ENCODE measurements at regions not wholly inside any gene's neighbourhood (a gene's known extent, or its start where the extent isn't known, plus 50 kb on each side); places are given as distances from the start of the nearest gene placed in this dataset.

DNA sequence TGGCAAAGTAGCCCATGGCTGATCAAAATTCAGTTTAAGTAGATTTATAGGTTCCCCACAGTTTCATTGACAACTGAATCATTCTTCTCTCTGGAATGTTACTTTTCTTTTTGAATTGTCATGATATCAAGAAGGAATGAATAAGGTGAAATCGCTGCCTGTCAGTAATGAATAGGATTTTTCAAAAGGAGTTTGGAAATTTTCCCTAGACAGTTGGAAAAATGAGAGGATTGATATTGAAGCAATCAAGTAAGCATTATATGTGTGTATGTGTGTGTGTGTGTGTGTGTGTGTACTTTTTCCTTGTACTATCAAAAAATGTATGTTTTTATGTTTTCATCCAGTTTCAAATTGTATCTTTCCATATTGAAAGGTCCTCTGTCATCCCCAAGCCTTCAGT, 479.5 kb downstream of the MRPL39 start:
- Mint-ChIP-seq H3K36me3 (no peaks in the 10 kb centered on the region), H3K4me1 (no peaks in the 10 kb centered on the region), H3K27me3 (no peaks in the 10 kb centered on the region), H3K9me3 (peaks cover 0 to 4% (median 0%) of the 10 kb centered on the region in 8 donors), H3K4me3 (no peak overlapping the region), H3K27ac (no peak overlapping the region)
- no peak overlapping the region for H3K4me3 ChIP-seq (ENCODE audit: low read length in 2 of 2)
- CTCF ChIA-PET (ENCODE audit: partially characterized antibody) = no interaction called here
- DNase-seq = no peak
- POLR2A ChIA-PET (ENCODE audit: partially characterized antibody) = no interaction called here
- intact Hi-C loops (cut with micrococcal nuclease) = no loop called here
- no peaks in the 10 kb centered on the region for H3K4me1 ChIP-seq (ENCODE audit: insufficient read depth, low read length)
- no peaks in the 10 kb centered on the region for H3K27me3 ChIP-seq (ENCODE audit: insufficient read depth, low read length)
- no peak overlapping the region for H3K27ac ChIP-seq (ENCODE audit: low read depth, low read length)
- no peaks in the 10 kb centered on the region for H3K36me3 ChIP-seq (ENCODE audit: insufficient read depth, low read length)
- no peaks in the 10 kb centered on the region for H3K9me3 ChIP-seq (ENCODE audit: control insufficient read depth in 1 of 2, low read length in 2 of 2)

GRCh38 chr21:25127007-25127406, 480.3 kb downstream of the MRPL39 start:
- H3K27ac Mint-ChIP-seq = no peak overlapping the region
- Histone ChIP-seq H3K4me3 (ENCODE audit: low read length in 2 of 2) (no peak overlapping the region), H3K4me1 (ENCODE audit: insufficient read depth, low read length) (no peaks in the 10 kb centered on the region), H3K36me3 (ENCODE audit: insufficient read depth, low read length) (no peaks in the 10 kb centered on the region), H3K27ac (ENCODE audit: low read depth, low read length) (no peak overlapping the region), H3K9me3 (ENCODE audit: control insufficient read depth in 1 of 2, low read length in 2 of 2) (no peaks in the 10 kb centered on the region), H3K27me3 (ENCODE audit: insufficient read depth, low read length) (no peaks in the 10 kb centered on the region)
- H3K27me3 Mint-ChIP-seq = no peaks in the 10 kb centered on the region
- no peak for DNase-seq
- POLR2A ChIA-PET (ENCODE audit: partially characterized antibody) = no interaction called here
- CTCF ChIA-PET (ENCODE audit: partially characterized antibody) = no interaction called here
- H3K36me3 Mint-ChIP-seq = no peaks in the 10 kb centered on the region
- intact Hi-C loops (cut with micrococcal nuclease) = no loop called here
- H3K4me1 Mint-ChIP-seq = no peaks in the 10 kb centered on the region
- H3K4me3 Mint-ChIP-seq = no peak overlapping the region
- H3K9me3 Mint-ChIP-seq = peaks cover 0 to 1% (median 0%) of the 10 kb centered on the region in 8 donors

DNA sequence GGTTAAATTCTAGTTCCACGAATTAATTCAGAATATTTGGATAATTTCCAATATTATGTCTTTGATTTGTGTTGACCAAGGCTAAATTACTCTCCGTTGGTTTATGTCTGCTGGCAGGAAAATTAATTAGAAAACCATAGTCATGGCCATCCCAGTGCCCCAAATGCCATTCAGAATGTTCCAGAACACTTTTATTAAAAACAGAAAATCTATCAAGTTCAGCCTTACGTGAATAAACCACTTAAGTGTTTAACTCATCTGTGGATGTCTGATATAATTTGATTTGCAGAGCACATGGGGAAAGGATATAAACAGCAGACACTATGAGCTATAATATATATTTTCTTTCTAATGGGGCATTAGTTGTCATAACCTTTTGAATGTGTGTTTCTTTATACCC, 480.7 kb downstream of the MRPL39 start:
- intact Hi-C loops (cut with micrococcal nuclease) = no loop called here
- POLR2A ChIA-PET (ENCODE audit: partially characterized antibody) = no interaction called here

DNA sequence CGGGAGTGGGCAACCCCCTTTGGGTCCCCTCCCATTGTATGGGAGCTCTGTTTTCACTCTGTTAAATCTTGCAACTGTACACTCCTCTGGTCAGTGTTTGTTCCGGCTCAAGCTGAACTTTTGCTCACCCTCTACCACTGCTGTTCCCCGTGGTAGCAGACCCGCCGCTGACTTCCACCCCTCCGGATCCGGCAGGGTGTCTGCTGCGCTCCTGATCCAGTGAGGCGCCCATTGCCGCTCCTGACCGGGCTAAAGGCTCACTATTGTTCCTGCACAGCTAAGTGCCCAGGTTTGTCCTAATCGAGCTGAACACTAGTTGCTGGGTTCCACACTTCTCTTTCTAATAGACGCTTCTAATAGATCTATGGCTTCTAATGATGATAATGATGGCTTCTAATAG, 488.6 kb downstream of the MRPL39 start:
- POLR2A ChIA-PET (ENCODE audit: partially characterized antibody) = no interaction called here
- Histone ChIP-seq H3K27me3 (ENCODE audit: insufficient read depth, low read length) (no peaks in the 10 kb centered on the region), H3K27ac (ENCODE audit: low read depth, low read length) (no peak overlapping the region), H3K36me3 (ENCODE audit: insufficient read depth, low read length) (no peaks in the 10 kb centered on the region), H3K4me3 (ENCODE audit: low read length in 2 of 2) (no peak overlapping the region), H3K9me3 (ENCODE audit: control insufficient read depth in 1 of 2, low read length in 2 of 2) (no peaks in the 10 kb centered on the region), H3K4me1 (ENCODE audit: insufficient read depth, low read length) (no peaks in the 10 kb centered on the region)
- CTCF ChIA-PET (ENCODE audit: partially characterized antibody) = no interaction called here
- intact Hi-C loops (cut with micrococcal nuclease) = no loop called here
- Mint-ChIP-seq H3K9me3 (peaks cover 0 to 6% (median 3%) of the 10 kb centered on the region in 8 donors), H3K27me3 (no peaks in the 10 kb centered on the region), H3K27ac (no peak overlapping the region), H3K4me1 (no peaks in the 10 kb centered on the region), H3K36me3 (no peaks in the 10 kb centered on the region), H3K4me3 (no peak overlapping the region)
- no peak for DNase-seq

More for the DNA sequence above, 480.7 kb downstream of the MRPL39 start:
- Histone ChIP-seq H3K4me1 (ENCODE audit: insufficient read depth, low read length) (no peaks in the 10 kb centered on the region), H3K36me3 (ENCODE audit: insufficient read depth, low read length) (no peaks in the 10 kb centered on the region), H3K9me3 (ENCODE audit: control insufficient read depth in 1 of 2, low read length in 2 of 2) (no peaks in the 10 kb centered on the region), H3K4me3 (ENCODE audit: low read length in 2 of 2) (no peak overlapping the region), H3K27ac (ENCODE audit: low read depth, low read length) (no peak overlapping the region), H3K27me3 (ENCODE audit: insufficient read depth, low read length) (no peaks in the 10 kb centered on the region)
- no peak for DNase-seq
- H3K4me1 Mint-ChIP-seq = no peaks in the 10 kb centered on the region
- no peaks in the 10 kb centered on the region for H3K36me3 Mint-ChIP-seq
- H3K9me3 Mint-ChIP-seq = peaks cover 0 to 1% (median 0%) of the 10 kb centered on the region in 8 donors
- CTCF ChIA-PET (ENCODE audit: partially characterized antibody) = no interaction called here
- no peak overlapping the region for H3K27ac Mint-ChIP-seq
- no peaks in the 10 kb centered on the region for H3K27me3 Mint-ChIP-seq
- H3K4me3 Mint-ChIP-seq = no peak overlapping the region

DNA sequence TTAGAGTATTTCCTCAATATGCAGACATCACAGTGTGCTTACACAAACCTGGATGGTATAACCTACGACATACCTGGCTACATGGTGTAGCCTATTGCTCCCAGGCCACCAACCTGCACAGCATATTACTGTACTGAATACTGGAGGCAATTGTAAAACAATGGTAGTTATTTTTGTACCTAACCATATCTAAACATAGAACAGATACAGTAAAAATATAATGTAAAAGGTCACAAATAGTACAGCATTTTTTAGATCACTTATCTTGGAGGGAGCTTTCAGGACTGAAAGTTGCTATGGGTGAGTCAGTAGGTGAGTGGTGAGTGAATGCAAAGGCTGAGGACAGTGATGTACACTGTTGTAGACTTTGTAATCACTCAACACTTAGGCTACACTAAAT, 492.3 kb downstream of the MRPL39 start:
- Histone ChIP-seq H3K4me1 (ENCODE audit: insufficient read depth, low read length) (no peaks in the 10 kb centered on the region), H3K36me3 (ENCODE audit: insufficient read depth, low read length) (no peaks in the 10 kb centered on the region), H3K27me3 (ENCODE audit: insufficient read depth, low read length) (no peaks in the 10 kb centered on the region), H3K27ac (ENCODE audit: low read depth, low read length) (no peak overlapping the region), H3K4me3 (ENCODE audit: low read length in 2 of 2) (no peak overlapping the region), H3K9me3 (ENCODE audit: control insufficient read depth in 1 of 2, low read length in 2 of 2) (no peaks in the 10 kb centered on the region)
- Mint-ChIP-seq H3K27ac (no peak overlapping the region), H3K4me1 (no peaks in the 10 kb centered on the region), H3K4me3 (no peak overlapping the region), H3K36me3 (no peaks in the 10 kb centered on the region), H3K9me3 (peaks cover 0 to 4% (median 1%) of the 10 kb centered on the region in 8 donors), H3K27me3 (no peaks in the 10 kb centered on the region)
- POLR2A ChIA-PET (ENCODE audit: partially characterized antibody) = no interaction called here
- CTCF ChIA-PET (ENCODE audit: partially characterized antibody) = no interaction called here
- intact Hi-C loops (cut with micrococcal nuclease) = no loop called here
- DNase-seq = no peak

DNA sequence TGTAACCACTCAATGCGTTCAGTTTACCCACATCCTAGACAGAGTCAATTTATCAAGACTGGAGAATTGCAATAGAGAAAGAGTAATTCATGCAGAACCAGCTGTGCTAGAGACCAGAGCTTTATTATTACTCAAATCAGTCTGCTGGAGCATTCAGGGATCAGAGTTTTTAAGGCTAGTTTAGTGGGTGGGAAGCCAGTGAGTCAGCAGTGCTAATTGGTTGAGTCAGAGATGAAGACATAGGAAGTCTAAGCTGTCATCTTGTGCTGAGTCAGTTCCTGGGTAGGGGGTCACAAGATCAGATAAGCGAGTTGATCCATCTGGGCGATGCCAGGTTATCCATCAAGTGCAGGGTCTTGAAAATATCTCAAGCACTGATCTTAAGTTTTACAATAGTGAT, 499.6 kb downstream of the MRPL39 start:
- no peaks in the 10 kb centered on the region for H3K36me3 ChIP-seq (ENCODE audit: insufficient read depth, low read length)
- POLR2A ChIA-PET (ENCODE audit: partially characterized antibody) = no interaction called here
- no peak overlapping the region for H3K27ac ChIP-seq (ENCODE audit: low read depth, low read length)
- Mint-ChIP-seq H3K4me1 (no peaks in the 10 kb centered on the region), H3K4me3 (no peak overlapping the region), H3K36me3 (no peaks in the 10 kb centered on the region), H3K9me3 (peaks cover 0 to 5% (median 2%) of the 10 kb centered on the region in 8 donors), H3K27me3 (no peaks in the 10 kb centered on the region), H3K27ac (no peak overlapping the region)
- DNase-seq = no peak
- intact Hi-C loops (cut with micrococcal nuclease) = no loop called here
- H3K4me1 ChIP-seq (ENCODE audit: insufficient read depth, low read length) = no peaks in the 10 kb centered on the region
- no peaks in the 10 kb centered on the region for H3K27me3 ChIP-seq (ENCODE audit: insufficient read depth, low read length)
- no peaks in the 10 kb centered on the region for H3K9me3 ChIP-seq (ENCODE audit: control insufficient read depth in 1 of 2, low read length in 2 of 2)
- H3K4me3 ChIP-seq (ENCODE audit: low read length in 2 of 2) = no peak overlapping the region
- CTCF ChIA-PET (ENCODE audit: partially characterized antibody) = no interaction called here

DNA sequence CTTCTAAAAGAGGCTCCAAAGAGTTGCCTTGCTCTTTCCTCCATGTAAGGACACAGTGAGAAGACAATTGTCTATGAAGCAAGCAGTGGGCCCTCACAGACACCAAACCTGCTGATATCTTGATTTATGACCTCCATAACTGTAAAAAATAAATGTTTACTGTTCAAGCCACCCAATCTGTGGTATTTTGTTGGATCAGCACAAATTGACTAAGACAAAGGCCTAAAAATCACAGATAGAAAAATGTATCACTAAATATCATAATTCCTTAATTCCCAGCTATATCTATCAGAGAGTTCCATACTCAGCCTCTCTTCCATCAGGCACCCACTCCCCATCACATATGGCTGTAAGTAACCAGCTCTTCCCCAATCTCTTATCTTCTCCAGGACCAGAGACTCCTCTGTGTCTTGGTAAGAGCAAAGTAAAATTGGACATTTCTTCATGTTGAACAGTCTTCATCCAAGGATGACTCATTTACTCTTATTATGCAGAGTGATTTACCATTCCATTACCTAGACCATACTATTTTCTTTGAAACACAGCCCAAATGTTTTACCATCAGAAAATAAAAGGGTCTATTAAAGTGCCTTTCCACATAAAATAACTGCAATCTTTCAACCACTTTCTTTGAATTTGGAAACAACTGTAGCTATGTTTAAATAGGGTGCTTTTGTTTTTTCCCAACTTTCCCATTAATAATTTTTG, 503.6 kb downstream of the MRPL39 start:
- Mint-ChIP-seq H3K27me3 (no peaks in the 10 kb centered on the region), H3K9me3 (peaks cover 0 to 5% (median 2%) of the 10 kb centered on the region in 8 donors), H3K36me3 (no peaks in the 10 kb centered on the region), H3K27ac (no peak overlapping the region), H3K4me3 (no peak overlapping the region), H3K4me1 (no peaks in the 10 kb centered on the region)
- no peaks in the 10 kb centered on the region for H3K9me3 ChIP-seq (ENCODE audit: control insufficient read depth in 1 of 2, low read length in 2 of 2)
- H3K27ac ChIP-seq (ENCODE audit: low read depth, low read length) = no peak overlapping the region
- no peaks in the 10 kb centered on the region for H3K4me1 ChIP-seq (ENCODE audit: insufficient read depth, low read length)
- no peaks in the 10 kb centered on the region for H3K36me3 ChIP-seq (ENCODE audit: insufficient read depth, low read length)
- H3K4me3 ChIP-seq (ENCODE audit: low read length in 2 of 2) = no peak overlapping the region
- POLR2A ChIA-PET (ENCODE audit: partially characterized antibody) = no interaction called here
- DNase-seq = no peak
- no peaks in the 10 kb centered on the region for H3K27me3 ChIP-seq (ENCODE audit: insufficient read depth, low read length)
- intact Hi-C loops (cut with micrococcal nuclease) = no loop called here
- CTCF ChIA-PET (ENCODE audit: partially characterized antibody) = no interaction called here

GRCh38 chr21:25097648-25098047, 509.6 kb downstream of the MRPL39 start:
- Mint-ChIP-seq H3K27ac (no peak overlapping the region), H3K27me3 (no peaks in the 10 kb centered on the region), H3K4me1 (no peaks in the 10 kb centered on the region), H3K4me3 (no peak overlapping the region), H3K9me3 (peaks cover 0 to 2% (median 0%) of the 10 kb centered on the region in 8 donors), H3K36me3 (no peaks in the 10 kb centered on the region)
- H3K4me3 ChIP-seq (ENCODE audit: low read length in 2 of 2) = no peak overlapping the region
- no peaks in the 10 kb centered on the region for H3K27me3 ChIP-seq (ENCODE audit: insufficient read depth, low read length)
- DNase-seq = no peak
- no peaks in the 10 kb centered on the region for H3K4me1 ChIP-seq (ENCODE audit: insufficient read depth, low read length)
- no peaks in the 10 kb centered on the region for H3K9me3 ChIP-seq (ENCODE audit: control insufficient read depth in 1 of 2, low read length in 2 of 2)
- H3K36me3 ChIP-seq (ENCODE audit: insufficient read depth, low read length) = no peaks in the 10 kb centered on the region
- intact Hi-C loops (cut with micrococcal nuclease) = no loop called here
- H3K27ac ChIP-seq (ENCODE audit: low read depth, low read length) = no peak overlapping the region
- POLR2A ChIA-PET (ENCODE audit: partially characterized antibody) = no interaction called here
- CTCF ChIA-PET (ENCODE audit: partially characterized antibody) = no interaction called here

Data from CD4-positive, alpha-beta memory T cell (primary cell).